GM23338 (cell line): ENCODE measurements at regions not wholly inside any gene's neighbourhood (a gene's known extent, or its start where the extent isn't known, plus 50 kb on each side); places are given as distances from the start of the nearest gene placed in this dataset.

Source experiments
- ATAC-seq: fragments of 200-7000 bp; cut with Tn5 transposase; 3 replicates; pipeline ENCODE4 v1.9.1; 2020
- DNase-seq: peaks from one replicate; pipeline ENCODE4 v3.0.0-alpha.2; 2015; ENCODE audit warnings: low spot score
- H2AFZ ChIP-seq: fragments of 200-600 bp; sonication (generic); 2 replicates; pipeline ENCODE4 v1.8.0; 2016; ENCODE audit warnings: antibody characterized with exemption, mild to moderate bottlenecking, moderate library complexity
- H3F3A ChIP-seq: fragments of 200-600 bp; sonication (generic); replicated peaks from 2 replicates; pipeline ENCODE4 v1.8.0; 2017; ENCODE audit warnings: antibody characterized with exemption, mixed run types, low read depth
- H3K27ac ChIP-seq: fragments of 200-600 bp; sonication (generic); 2 replicates; pipeline ENCODE4 v1.6.1; 2016; ENCODE audit warnings: low read depth
- H3K27me3 ChIP-seq: fragments of 200-600 bp; sonication (generic); 2 replicates; pipeline ENCODE4 v1.8.0; 2016; ENCODE audit warnings: mild to moderate bottlenecking, mixed run types, moderate library complexity; ENCODE audit not compliant: insufficient read depth
- H3K36me3 ChIP-seq: fragments of 200-600 bp; sonication (generic); 2 replicates; pipeline ENCODE4 v1.8.0; 2016; ENCODE audit warnings: mild to moderate bottlenecking; ENCODE audit not compliant: insufficient read depth
- H3K4me1 ChIP-seq: fragments of 200-600 bp; sonication (generic); 2 replicates; pipeline ENCODE4 v1.8.0; 2016; ENCODE audit warnings: mild to moderate bottlenecking, moderate library complexity; ENCODE audit not compliant: insufficient read depth
- H3K4me2 ChIP-seq: fragments of 200-600 bp; sonication (generic); 2 replicates; pipeline ENCODE4 v1.7.1; 2017; ENCODE audit warnings: mixed run types
- H3K4me3 ChIP-seq: fragments of 200-600 bp; sonication (generic); 2 replicates; pipeline ENCODE4 v1.6.1; 2016; ENCODE audit warnings: mixed run types
- H3K79me2 ChIP-seq: fragments of 200-600 bp; sonication (generic); replicated peaks from 2 replicates; pipeline ENCODE4 v1.8.0; 2017; ENCODE audit warnings: mild to moderate bottlenecking; ENCODE audit not compliant: insufficient read depth
- H3K9me2 ChIP-seq: fragments of 200-600 bp; sonication (generic); 2 replicates; pipeline ENCODE4 v1.8.0; 2017; ENCODE audit not compliant: insufficient read depth
- H4K20me1 ChIP-seq: fragments of 200-600 bp; sonication (generic); replicated peaks from 2 replicates; pipeline ENCODE4 v1.8.0; 2017; ENCODE audit warnings: mild to moderate bottlenecking; ENCODE audit not compliant: insufficient read depth
- H3K27ac Mint-ChIP-seq: 2 replicates; pipeline ENCODE4 v1.8.0; 2020; ENCODE audit warnings: inconsistent platforms, mild to moderate bottlenecking, moderate library complexity, mixed read lengths
- H3K27me3 Mint-ChIP-seq: 3 replicates; pipeline ENCODE4 v1.8.0; 2022; ENCODE audit warnings: low read depth, mild to moderate bottlenecking, moderate library complexity, mixed read lengths, inconsistent platforms; ENCODE audit not compliant: insufficient read depth, poor library complexity
- H3K36me3 Mint-ChIP-seq: 3 replicates; pipeline ENCODE4 v1.8.0; 2021; ENCODE audit warnings: low read depth, mild to moderate bottlenecking, inconsistent platforms, moderate library complexity, mixed read lengths
- H3K4me1 Mint-ChIP-seq: 3 replicates; pipeline ENCODE4 v1.8.0; 2020; ENCODE audit warnings: mild to moderate bottlenecking, inconsistent platforms, mixed read lengths
- H3K4me3 Mint-ChIP-seq: 3 replicates; pipeline ENCODE4 v1.8.0; 2021; ENCODE audit warnings: moderate library complexity, mild to moderate bottlenecking, inconsistent platforms, mixed read lengths
- H3K9me3 Mint-ChIP-seq: 3 replicates; pipeline ENCODE4 v1.8.0; 2020; ENCODE audit warnings: moderate library complexity, mild to moderate bottlenecking, inconsistent platforms, mixed read lengths
- CREB1 ChIP-seq: fragments of 250-450 bp; sonication (Bioruptor Pico); IDR thresholded peaks from 2 replicates; pipeline ENCODE4 v1.5.0; 2020; ENCODE audit warnings: low read depth, mild to moderate bottlenecking, moderate library complexity
- EZH2 ChIP-seq: fragments of 200-600 bp; sonication (generic); IDR thresholded peaks from one replicate; pipeline ENCODE4 v1.8.0; 2017; ENCODE audit warnings: antibody characterized with exemption, mild to moderate bottlenecking, low read depth; ENCODE audit not compliant: unreplicated experiment
- EZH2phosphoT487 ChIP-seq: fragments of 200-600 bp; sonication (generic); IDR thresholded peaks from one replicate; pipeline ENCODE4 v1.8.1; 2018; ENCODE audit warnings: antibody characterized with exemption; ENCODE audit not compliant: unreplicated experiment
- JUNB ChIP-seq: IDR thresholded peaks from one replicate; pipeline ENCODE4 v1.6.1; 2016; ENCODE audit warnings: antibody characterized with exemption; ENCODE audit not compliant: unreplicated experiment
- NANOG ChIP-seq: IDR thresholded peaks from 2 replicates; pipeline ENCODE4 v1.6.1; 2016; ENCODE audit warnings: antibody characterized with exemption, borderline replicate concordance
- POLR2AphosphoS5 ChIP-seq: IDR thresholded peaks from 2 replicates; pipeline ENCODE4 v1.6.1; 2016; ENCODE audit warnings: antibody characterized with exemption, low read depth
- STAT1 ChIP-seq: IDR thresholded peaks from one replicate; pipeline ENCODE4 v1.6.1; 2016; ENCODE audit warnings: antibody characterized with exemption; ENCODE audit not compliant: unreplicated experiment
- ZNF114 ChIP-seq: fragments of 250-450 bp; sonication (Bioruptor Pico); IDR thresholded peaks from 2 replicates; pipeline ENCODE4 v1.5.0; 2020; ENCODE audit warnings: mild to moderate bottlenecking, moderate library complexity
- ZNF331 ChIP-seq: fragments of 250-450 bp; sonication (Bioruptor Pico); IDR thresholded peaks from 2 replicates; pipeline ENCODE4 v1.5.0; 2020; ENCODE audit warnings: low read depth, mild to moderate bottlenecking, moderate library complexity
- TF ChIP-seq, protein P1 (sequence below): IDR thresholded peaks from 2 replicates; pipeline ENCODE4 v1.6.1; 2016; ENCODE audit warnings: antibody characterized with exemption
- TF ChIP-seq, protein P2 (sequence below): fragments of 250-450 bp; sonication (Bioruptor Pico); IDR thresholded peaks from 2 replicates; pipeline ENCODE4 v1.5.0; 2020; ENCODE audit warnings: mild to moderate bottlenecking, moderate library complexity
- TF ChIP-seq, protein P3 (sequence below), 2 experiments: fragments of 200-600 bp in 1 of 2; sonication (generic) in 1 of 2; conservative IDR thresholded peaks; 2 replicates each; pipeline versions ENCODE4 v1.5.1 to v1.6.1; 2016 to 2017; ENCODE audit warnings: antibody characterized with exemption in 2 of 2, low read depth in 2 of 2, mild to moderate bottlenecking in 2 of 2, moderate library complexity in 1 of 2
- TF ChIP-seq, protein P4 (sequence below): IDR thresholded peaks from one replicate; pipeline ENCODE4 v1.6.1; 2018; ENCODE audit warnings: antibody characterized with exemption; ENCODE audit not compliant: unreplicated experiment

DNA sequence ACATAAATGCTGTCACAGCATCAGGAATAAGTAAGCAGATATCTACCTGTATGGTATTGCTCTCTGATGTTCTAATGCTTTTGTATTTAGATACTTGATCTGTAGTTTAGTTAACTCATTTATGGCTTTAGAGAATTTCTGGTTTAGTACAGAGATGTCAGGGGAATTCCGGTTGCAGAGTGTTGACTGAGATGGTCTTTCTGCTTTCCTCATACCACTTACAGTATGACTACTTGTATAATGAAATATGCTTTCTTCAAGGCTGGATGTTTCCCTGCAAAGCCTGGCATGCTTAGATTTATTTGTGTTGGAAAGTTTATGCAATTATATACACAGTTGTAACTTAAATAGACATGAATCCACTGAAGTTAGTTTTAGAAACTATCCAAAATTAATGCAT is 278.4 kb downstream of the CDH26 start:
- H3K27me3 Mint-ChIP-seq, result peaks cover 3% of the 10 kb centered on the region
- H3K9me3 Mint-ChIP-seq, result no peaks in the 10 kb centered on the region
- Histone ChIP-seq H3F3A (no peaks in the 10 kb centered on the region), H2AFZ (no peak overlapping the region), H3K9me2 (no peaks in the 10 kb centered on the region), H3K4me2 (no peak overlapping the region), H4K20me1 (no peaks in the 10 kb centered on the region), H3K79me2 (no peaks in the 10 kb centered on the region), H3K36me3 (no peaks in the 10 kb centered on the region), H3K4me3 (no peak overlapping the region), H3K27ac (no peak overlapping the region), H3K27me3 (no peaks in the 10 kb centered on the region), H3K4me1 (no peaks in the 10 kb centered on the region)
- no peak overlapping the region for H3K27ac Mint-ChIP-seq
- TF ChIP-seq CREB1 (CRISPR knock-in tag), result no peak
- TF ChIP-seq, protein P1, sequence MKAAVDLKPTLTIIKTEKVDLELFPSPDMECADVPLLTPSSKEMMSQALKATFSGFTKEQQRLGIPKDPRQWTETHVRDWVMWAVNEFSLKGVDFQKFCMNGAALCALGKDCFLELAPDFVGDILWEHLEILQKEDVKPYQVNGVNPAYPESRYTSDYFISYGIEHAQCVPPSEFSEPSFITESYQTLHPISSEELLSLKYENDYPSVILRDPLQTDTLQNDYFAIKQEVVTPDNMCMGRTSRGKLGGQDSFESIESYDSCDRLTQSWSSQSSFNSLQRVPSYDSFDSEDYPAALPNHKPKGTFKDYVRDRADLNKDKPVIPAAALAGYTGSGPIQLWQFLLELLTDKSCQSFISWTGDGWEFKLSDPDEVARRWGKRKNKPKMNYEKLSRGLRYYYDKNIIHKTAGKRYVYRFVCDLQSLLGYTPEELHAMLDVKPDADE, result no peak
- TF ChIP-seq ZNF331, result no peak
- no peak for TF ChIP-seq NANOG
- TF ChIP-seq EZH2, result no peak
- TF ChIP-seq, protein P2, sequence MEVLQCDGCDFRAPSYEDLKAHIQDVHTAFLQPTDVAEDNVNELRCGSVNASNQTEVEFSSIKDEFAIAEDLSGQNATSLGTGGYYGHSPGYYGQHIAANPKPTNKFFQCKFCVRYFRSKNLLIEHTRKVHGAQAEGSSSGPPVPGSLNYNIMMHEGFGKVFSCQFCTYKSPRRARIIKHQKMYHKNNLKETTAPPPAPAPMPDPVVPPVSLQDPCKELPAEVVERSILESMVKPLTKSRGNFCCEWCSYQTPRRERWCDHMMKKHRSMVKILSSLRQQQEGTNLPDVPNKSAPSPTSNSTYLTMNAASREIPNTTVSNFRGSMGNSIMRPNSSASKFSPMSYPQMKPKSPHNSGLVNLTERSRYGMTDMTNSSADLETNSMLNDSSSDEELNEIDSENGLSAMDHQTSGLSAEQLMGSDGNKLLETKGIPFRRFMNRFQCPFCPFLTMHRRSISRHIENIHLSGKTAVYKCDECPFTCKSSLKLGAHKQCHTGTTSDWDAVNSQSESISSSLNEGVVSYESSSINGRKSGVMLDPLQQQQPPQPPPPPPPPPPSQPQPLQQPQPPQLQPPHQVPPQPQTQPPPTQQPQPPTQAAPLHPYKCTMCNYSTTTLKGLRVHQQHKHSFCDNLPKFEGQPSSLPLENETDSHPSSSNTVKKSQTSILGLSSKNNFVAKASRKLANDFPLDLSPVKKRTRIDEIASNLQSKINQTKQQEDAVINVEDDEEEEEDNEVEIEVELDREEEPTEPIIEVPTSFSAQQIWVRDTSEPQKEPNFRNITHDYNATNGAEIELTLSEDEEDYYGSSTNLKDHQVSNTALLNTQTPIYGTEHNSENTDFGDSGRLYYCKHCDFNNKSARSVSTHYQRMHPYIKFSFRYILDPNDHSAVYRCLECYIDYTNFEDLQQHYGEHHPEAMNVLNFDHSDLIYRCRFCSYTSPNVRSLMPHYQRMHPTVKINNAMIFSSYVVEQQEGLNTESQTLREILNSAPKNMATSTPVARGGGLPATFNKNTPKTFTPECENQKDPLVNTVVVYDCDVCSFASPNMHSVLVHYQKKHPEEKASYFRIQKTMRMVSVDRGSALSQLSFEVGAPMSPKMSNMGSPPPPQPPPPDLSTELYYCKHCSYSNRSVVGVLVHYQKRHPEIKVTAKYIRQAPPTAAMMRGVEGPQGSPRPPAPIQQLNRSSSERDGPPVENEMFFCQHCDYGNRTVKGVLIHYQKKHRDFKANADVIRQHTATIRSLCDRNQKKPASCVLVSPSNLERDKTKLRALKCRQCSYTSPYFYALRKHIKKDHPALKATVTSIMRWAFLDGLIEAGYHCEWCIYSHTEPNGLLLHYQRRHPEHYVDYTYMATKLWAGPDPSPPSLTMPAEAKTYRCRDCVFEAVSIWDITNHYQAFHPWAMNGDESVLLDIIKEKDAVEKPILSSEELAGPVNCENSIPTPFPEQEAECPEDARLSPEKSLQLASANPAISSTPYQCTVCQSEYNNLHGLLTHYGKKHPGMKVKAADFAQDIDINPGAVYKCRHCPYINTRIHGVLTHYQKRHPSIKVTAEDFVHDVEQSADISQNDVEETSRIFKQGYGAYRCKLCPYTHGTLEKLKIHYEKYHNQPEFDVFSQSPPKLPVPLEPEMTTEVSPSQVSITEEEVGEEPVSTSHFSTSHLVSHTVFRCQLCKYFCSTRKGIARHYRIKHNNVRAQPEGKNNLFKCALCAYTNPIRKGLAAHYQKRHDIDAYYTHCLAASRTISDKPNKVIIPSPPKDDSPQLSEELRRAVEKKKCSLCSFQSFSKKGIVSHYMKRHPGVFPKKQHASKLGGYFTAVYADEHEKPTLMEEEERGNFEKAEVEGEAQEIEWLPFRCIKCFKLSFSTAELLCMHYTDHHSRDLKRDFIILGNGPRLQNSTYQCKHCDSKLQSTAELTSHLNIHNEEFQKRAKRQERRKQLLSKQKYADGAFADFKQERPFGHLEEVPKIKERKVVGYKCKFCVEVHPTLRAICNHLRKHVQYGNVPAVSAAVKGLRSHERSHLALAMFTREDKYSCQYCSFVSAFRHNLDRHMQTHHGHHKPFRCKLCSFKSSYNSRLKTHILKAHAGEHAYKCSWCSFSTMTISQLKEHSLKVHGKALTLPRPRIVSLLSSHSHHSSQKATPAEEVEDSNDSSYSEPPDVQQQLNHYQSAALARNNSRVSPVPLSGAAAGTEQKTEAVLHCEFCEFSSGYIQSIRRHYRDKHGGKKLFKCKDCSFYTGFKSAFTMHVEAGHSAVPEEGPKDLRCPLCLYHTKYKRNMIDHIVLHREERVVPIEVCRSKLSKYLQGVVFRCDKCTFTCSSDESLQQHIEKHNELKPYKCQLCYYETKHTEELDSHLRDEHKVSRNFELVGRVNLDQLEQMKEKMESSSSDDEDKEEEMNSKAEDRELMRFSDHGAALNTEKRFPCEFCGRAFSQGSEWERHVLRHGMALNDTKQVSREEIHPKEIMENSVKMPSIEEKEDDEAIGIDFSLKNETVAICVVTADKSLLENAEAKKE (CRISPR knock-in tag), result no peak
- no peak for TF ChIP-seq POLR2AphosphoS5
- TF ChIP-seq EZH2phosphoT487, result no peak
- TF ChIP-seq, protein P3, sequence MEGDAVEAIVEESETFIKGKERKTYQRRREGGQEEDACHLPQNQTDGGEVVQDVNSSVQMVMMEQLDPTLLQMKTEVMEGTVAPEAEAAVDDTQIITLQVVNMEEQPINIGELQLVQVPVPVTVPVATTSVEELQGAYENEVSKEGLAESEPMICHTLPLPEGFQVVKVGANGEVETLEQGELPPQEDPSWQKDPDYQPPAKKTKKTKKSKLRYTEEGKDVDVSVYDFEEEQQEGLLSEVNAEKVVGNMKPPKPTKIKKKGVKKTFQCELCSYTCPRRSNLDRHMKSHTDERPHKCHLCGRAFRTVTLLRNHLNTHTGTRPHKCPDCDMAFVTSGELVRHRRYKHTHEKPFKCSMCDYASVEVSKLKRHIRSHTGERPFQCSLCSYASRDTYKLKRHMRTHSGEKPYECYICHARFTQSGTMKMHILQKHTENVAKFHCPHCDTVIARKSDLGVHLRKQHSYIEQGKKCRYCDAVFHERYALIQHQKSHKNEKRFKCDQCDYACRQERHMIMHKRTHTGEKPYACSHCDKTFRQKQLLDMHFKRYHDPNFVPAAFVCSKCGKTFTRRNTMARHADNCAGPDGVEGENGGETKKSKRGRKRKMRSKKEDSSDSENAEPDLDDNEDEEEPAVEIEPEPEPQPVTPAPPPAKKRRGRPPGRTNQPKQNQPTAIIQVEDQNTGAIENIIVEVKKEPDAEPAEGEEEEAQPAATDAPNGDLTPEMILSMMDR (conservative IDR thresholded peaks at IDR 0.05; ENCODE audit: low read depth in 2 of 2), result no peak
- TF ChIP-seq JUNB, result no peak
- no peak for TF ChIP-seq ZNF114 (CRISPR knock-in tag)
- TF ChIP-seq, protein P4, sequence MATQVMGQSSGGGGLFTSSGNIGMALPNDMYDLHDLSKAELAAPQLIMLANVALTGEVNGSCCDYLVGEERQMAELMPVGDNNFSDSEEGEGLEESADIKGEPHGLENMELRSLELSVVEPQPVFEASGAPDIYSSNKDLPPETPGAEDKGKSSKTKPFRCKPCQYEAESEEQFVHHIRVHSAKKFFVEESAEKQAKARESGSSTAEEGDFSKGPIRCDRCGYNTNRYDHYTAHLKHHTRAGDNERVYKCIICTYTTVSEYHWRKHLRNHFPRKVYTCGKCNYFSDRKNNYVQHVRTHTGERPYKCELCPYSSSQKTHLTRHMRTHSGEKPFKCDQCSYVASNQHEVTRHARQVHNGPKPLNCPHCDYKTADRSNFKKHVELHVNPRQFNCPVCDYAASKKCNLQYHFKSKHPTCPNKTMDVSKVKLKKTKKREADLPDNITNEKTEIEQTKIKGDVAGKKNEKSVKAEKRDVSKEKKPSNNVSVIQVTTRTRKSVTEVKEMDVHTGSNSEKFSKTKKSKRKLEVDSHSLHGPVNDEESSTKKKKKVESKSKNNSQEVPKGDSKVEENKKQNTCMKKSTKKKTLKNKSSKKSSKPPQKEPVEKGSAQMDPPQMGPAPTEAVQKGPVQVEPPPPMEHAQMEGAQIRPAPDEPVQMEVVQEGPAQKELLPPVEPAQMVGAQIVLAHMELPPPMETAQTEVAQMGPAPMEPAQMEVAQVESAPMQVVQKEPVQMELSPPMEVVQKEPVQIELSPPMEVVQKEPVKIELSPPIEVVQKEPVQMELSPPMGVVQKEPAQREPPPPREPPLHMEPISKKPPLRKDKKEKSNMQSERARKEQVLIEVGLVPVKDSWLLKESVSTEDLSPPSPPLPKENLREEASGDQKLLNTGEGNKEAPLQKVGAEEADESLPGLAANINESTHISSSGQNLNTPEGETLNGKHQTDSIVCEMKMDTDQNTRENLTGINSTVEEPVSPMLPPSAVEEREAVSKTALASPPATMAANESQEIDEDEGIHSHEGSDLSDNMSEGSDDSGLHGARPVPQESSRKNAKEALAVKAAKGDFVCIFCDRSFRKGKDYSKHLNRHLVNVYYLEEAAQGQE, result no peak
- TF ChIP-seq STAT1, result no peak
- DNase-seq (no peak), ATAC-seq (no peak)
- no peaks in the 10 kb centered on the region for H3K36me3 Mint-ChIP-seq
- H3K4me1 Mint-ChIP-seq, result peaks cover 6% of the 10 kb centered on the region; the same call in 2 of the 3 replicates
- H3K4me3 Mint-ChIP-seq, result no peak overlapping the region
